Activated CD4-positive, alpha-beta T cell treated with anti-CD3 and anti-CD28 coated beads, Interleukin-2, amount 10 ng/mL, durations not matched to agents 7 days and 5 days (primary cell): ENCODE measurements at regions not wholly inside any gene's neighbourhood (a gene's known extent, or its start where the extent isn't known, plus 50 kb on each side); places are given as distances from the start of the nearest gene placed in this dataset.

Source experiments
- CTCF ChIA-PET: fragments of 350-600 bp; sonication (Branson Sonifier 250); formaldehyde crosslinking; loops from one replicate; lab custom pipeline; 2021; ENCODE audit warnings: antibody characterized with exemption; lab: Charles Lee
- POLR2A ChIA-PET: fragments of 350-600 bp; sonication (Branson Sonifier 250); formaldehyde crosslinking; loops from one replicate; lab custom pipeline; 2021; ENCODE audit warnings: antibody characterized with exemption; lab: Charles Lee
- DNase-seq: peaks from one replicate; pipeline ENCODE4 v3.0.0-alpha.2; 2020
- H3K27ac Mint-ChIP-seq: one replicate; pipeline ENCODE4 v1.8.0; 2021; ENCODE audit warnings: mild to moderate bottlenecking, moderate library complexity, mixed read lengths
- H3K27me3 Mint-ChIP-seq: one replicate; pipeline ENCODE4 v1.8.0; 2021; ENCODE audit warnings: mixed read lengths
- H3K36me3 Mint-ChIP-seq: one replicate; pipeline ENCODE4 v1.8.0; 2021; ENCODE audit warnings: low read depth, mixed read lengths
- H3K4me1 Mint-ChIP-seq: one replicate; pipeline ENCODE4 v1.8.0; 2021; ENCODE audit warnings: mixed read lengths
- H3K4me3 Mint-ChIP-seq: one replicate; pipeline ENCODE4 v1.8.0; 2021; ENCODE audit warnings: mild to moderate bottlenecking, moderate library complexity, mixed read lengths
- H3K9me3 Mint-ChIP-seq: one replicate; pipeline ENCODE4 v1.8.0; 2021; ENCODE audit warnings: mixed read lengths

DNA sequence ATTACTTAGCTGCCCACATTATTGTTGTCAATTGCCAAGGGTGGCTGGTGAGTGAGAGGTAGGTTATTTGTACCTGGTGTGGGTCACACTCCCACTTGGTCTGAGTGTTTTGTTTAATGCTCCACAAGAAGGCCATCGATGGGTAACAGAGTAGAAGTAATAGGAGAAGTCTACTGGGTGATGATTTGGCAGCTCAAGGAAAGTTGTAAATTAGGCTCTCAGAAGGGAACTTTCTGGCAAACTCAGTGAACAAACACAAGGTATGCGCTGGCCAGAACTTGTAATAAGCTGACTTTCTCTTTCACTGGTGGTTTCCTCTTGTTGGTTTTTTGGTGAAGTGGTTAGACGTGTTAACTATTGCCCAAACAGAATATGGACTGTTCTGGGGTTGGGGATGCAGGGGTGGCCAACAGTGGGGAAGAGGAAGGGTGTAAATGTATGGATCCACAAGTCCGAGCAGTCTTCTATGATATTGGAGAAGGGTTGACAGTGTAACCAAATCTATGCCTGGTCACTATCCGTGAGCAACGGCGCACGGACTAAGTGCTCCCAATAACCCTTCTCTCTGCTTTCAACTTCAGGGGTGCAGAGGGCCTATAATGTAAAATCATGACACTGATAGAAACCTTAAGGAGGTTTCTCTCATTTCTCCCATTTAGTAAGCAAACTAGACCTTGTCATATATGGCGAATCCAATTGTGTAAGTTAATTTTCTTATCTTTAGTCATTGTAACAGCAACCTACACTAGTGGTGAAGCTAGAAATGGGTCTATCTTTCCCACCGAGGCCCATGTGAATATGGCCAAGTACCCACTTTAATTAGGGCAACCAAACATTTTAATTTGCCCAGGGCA, 212.8 kb downstream of the PTEN start:
- H3K4me3 Mint-ChIP-seq = no peak overlapping the region
- no peak overlapping the region for H3K27ac Mint-ChIP-seq
- CTCF ChIA-PET = interaction anchor here (0.6 to 1.6 kb wide), 3 partner anchors 11 to 41 kb away, joined by 3 read pairs; no protein-coding TSS in a partner anchor
- POLR2A ChIA-PET = no interaction called here
- H3K4me1 Mint-ChIP-seq = peaks cover 17% of the 10 kb centered on the region
- peaks cover 20% of the 10 kb centered on the region for H3K27me3 Mint-ChIP-seq
- H3K9me3 Mint-ChIP-seq = no peaks in the 10 kb centered on the region
- peaks cover 2% of the 10 kb centered on the region for H3K36me3 Mint-ChIP-seq
- no peak for DNase-seq

DNA sequence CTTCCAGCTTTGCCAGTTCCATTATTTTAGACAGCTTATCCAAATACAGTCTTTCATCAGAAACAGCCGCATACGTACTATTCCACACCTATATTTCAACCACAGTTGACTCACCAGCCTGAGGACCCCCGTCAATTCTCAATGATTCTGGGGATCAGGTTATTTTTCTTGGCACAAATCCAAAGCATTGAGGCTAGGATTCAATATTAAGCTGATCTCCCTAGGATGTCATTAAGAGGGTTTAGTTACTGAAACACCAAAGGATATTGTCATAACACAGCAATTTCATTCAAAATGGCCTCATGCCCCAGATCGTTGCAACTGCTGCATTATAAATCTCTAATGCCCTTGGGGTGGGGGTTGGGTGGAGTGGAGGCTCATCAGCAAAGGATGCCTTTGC, 214.6 kb downstream of the PTEN start:
- Mint-ChIP-seq H3K4me3 (no peak overlapping the region), H3K36me3 (peaks cover 2% of the 10 kb centered on the region)
- POLR2A ChIA-PET = no interaction called here

DNA sequence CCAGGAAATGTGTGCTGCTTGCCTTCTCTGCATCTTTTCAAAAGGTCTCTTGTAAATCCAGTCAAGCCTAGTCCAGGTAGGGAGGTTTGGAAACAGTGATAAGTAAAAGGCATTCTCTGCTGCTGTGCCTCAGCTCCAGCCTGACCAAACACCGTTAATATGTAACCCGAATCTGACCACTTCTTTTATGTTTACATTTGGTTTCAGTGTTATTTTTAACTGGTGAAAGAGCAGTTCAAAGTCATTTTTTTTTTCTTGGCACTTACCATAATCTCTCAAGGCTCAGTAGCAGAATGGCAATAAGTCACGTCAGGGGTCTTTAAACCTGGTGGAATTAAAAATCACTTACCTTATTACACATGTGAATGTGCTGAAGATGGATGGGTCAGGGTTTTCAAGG, 216.8 kb downstream of the PTEN start:
- no peak for DNase-seq
- Mint-ChIP-seq H3K36me3 (no peaks in the 10 kb centered on the region), H3K4me1 (peaks cover 12% of the 10 kb centered on the region), H3K27ac (no peak overlapping the region), H3K27me3 (peaks cover 25% of the 10 kb centered on the region), H3K4me3 (no peak overlapping the region), H3K9me3 (no peaks in the 10 kb centered on the region)
- ChIA-PET POLR2A (no interaction called here), CTCF (no interaction called here)

More for the DNA sequence above, 214.6 kb downstream of the PTEN start:
- Mint-ChIP-seq H3K9me3 (no peaks in the 10 kb centered on the region), H3K4me1 (peaks cover 14% of the 10 kb centered on the region), H3K27me3 (peaks cover 27% of the 10 kb centered on the region), H3K27ac (no peak overlapping the region)
- CTCF ChIA-PET = no interaction called here
- no peak for DNase-seq

GRCh38 chr10:88081457-88082054, 218.1 kb downstream of the PTEN start:
- DNase-seq = no peak
- Mint-ChIP-seq H3K36me3 (no peaks in the 10 kb centered on the region), H3K27me3 (peaks cover 28% of the 10 kb centered on the region), H3K9me3 (no peaks in the 10 kb centered on the region), H3K27ac (no peak overlapping the region), H3K4me3 (no peak overlapping the region), H3K4me1 (peaks cover 3% of the 10 kb centered on the region)
- ChIA-PET POLR2A (no interaction called here), CTCF (interaction anchor here (0.6 to 1.6 kb wide), 2 partner anchors 37 to 1143 kb away, joined by 3 read pairs; no protein-coding TSS in a partner anchor)

- no peak for DNase-seq
- Mint-ChIP-seq H3K4me1 (peaks cover 2% of the 10 kb centered on the region), H3K36me3 (peaks cover 2% of the 10 kb centered on the region), H3K27me3 (peaks cover 32% of the 10 kb centered on the region), H3K27ac (no peak overlapping the region), H3K4me3 (no peak overlapping the region), H3K9me3 (no peaks in the 10 kb centered on the region)
- ChIA-PET POLR2A (no interaction called here), CTCF (interaction anchor here (1.6 kb wide), 1 partner anchor 36 kb away, joined by 3 read pairs; no protein-coding TSS in a partner anchor)
Measured at GRCh38 chr10:88082391-88082790, 219.0 kb downstream of the PTEN start.

DNA sequence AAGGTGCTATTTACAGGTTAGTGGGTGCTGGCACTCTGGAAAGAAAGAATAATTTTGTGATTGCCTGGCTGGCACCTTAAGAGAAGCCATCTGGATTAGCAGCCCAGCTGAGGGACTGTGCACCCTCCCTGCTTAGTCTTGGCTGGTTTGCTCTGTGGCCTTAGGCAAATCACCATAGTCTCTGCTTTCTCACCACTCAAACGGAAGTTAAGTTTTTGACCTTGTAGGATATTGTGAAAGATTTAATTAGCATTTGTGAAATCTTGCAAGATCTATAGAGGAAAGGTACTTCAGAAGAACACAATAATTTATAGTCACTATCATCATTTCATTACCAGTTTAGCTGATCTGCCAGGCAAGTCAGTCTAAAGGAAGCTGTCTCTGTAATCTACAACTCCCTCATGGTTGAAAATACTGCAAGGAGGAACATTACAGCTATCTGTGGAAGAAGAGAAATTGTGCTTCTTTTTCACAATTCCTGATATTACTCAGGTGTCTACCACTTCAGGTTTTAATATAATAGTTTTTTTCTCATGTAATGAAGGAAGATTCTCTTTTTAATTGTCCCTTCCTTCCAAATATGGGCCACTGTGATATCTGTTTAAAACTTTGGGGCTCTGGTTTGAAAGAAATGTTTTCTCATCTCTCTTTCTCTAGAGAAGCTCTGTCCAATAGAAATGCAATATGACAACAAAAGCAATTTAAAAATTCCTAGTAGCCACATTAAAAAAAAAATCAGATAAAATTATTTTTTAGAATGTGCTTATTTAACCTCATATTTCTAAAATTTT, 219.6 kb downstream of the PTEN start:
- peaks cover 33% of the 10 kb centered on the region for H3K27me3 Mint-ChIP-seq
- no peaks in the 10 kb centered on the region for H3K9me3 Mint-ChIP-seq
- H3K4me3 Mint-ChIP-seq = no peak overlapping the region
- ChIA-PET POLR2A (interaction anchor here (0.7 kb wide), 1 partner anchor 70 kb away, joined by 3 read pairs; no protein-coding TSS in a partner anchor), CTCF (no interaction called here)
- DNase-seq = no peak
- no peak overlapping the region for H3K27ac Mint-ChIP-seq
- H3K36me3 Mint-ChIP-seq = peaks cover 2% of the 10 kb centered on the region
- peaks cover 2% of the 10 kb centered on the region for H3K4me1 Mint-ChIP-seq

- ChIA-PET POLR2A (interaction anchor here (0.7 kb wide), 1 partner anchor 70 kb away, joined by 3 read pairs; no protein-coding TSS in a partner anchor), CTCF (no interaction called here)
- no peak overlapping the region for H3K27ac Mint-ChIP-seq
- H3K27me3 Mint-ChIP-seq = peaks cover 36% of the 10 kb centered on the region
- no peaks in the 10 kb centered on the region for H3K9me3 Mint-ChIP-seq
- peaks cover 2% of the 10 kb centered on the region for H3K36me3 Mint-ChIP-seq
- H3K4me3 Mint-ChIP-seq = no peak overlapping the region
- H3K4me1 Mint-ChIP-seq = peaks cover 2% of the 10 kb centered on the region
- no peak for DNase-seq
Measured at GRCh38 chr10:88083597-88083989, 220.2 kb downstream of the PTEN start.

- Mint-ChIP-seq H3K9me3 (peaks cover 8% of the 10 kb centered on the region), H3K36me3 (peaks cover 11% of the 10 kb centered on the region), H3K4me3 (no peak overlapping the region), H3K27ac (no peak overlapping the region), H3K4me1 (peaks cover 19% of the 10 kb centered on the region), H3K27me3 (peaks cover 35% of the 10 kb centered on the region)
- CTCF ChIA-PET = no interaction called here
- POLR2A ChIA-PET = no interaction called here
- no peak for DNase-seq
Measured at GRCh38 chr10:88086187-88086960, 222.9 kb downstream of the PTEN start.

DNA sequence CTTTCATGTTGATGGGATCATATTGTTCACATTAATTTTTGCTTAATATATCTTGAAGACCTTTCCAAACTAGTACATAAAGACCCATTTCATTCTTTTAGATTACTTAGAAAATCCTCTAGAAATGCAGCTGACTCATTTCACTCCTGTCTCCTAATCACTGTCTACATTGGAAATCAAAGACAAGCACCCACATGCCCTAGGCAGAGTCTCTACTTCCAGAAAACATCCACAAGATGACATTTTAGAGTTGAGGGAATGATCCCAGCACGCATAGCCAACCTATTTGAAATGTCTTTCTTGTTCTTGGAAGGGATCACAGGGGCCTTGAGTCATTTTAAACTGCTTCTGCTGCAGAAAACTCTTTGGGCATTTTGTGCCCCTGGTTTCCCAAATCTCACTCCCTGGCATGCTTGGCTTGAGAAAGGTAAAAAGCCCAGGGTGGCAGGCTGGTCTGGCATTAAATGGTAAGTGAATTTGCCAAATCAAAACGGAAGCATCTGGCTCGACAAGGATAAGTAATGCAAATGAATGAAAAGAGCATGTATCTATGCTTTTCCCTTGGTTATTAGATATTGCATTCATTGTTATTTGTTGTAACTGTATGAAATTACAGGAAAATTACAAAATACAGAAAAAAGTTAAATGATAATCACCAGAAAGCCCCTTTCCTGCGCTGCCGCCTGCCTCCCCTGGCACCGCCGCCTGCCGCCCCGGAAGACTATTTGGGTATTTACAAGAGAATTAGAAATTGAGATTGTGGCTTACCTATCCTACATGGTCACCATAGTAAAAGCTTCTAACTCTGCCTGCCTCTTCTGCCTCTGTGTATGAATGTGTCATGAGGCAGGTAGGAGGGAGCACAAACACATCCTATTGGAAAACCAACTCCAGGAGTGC, 225.3 kb downstream of the PTEN start:
- Mint-ChIP-seq H3K27me3 (peaks cover 32% of the 10 kb centered on the region), H3K4me3 (no peak overlapping the region), H3K36me3 (peaks cover 18% of the 10 kb centered on the region), H3K4me1 (peaks cover 38% of the 10 kb centered on the region), H3K27ac (no peak overlapping the region), H3K9me3 (peaks cover 8% of the 10 kb centered on the region)
- ChIA-PET CTCF (interaction anchor here (0.7 kb wide), 1 partner anchor 1145 kb away, joined by 3 read pairs; no protein-coding TSS in a partner anchor), POLR2A (interaction anchor here (0.5 kb wide), 1 partner anchor 226 kb away, joined by 3 read pairs; no protein-coding TSS in a partner anchor)
- DNase-seq = no peak

- no peak overlapping the region for H3K27ac Mint-ChIP-seq
- H3K4me3 Mint-ChIP-seq = no peak overlapping the region
- peaks cover 8% of the 10 kb centered on the region for H3K9me3 Mint-ChIP-seq
- peaks cover 35% of the 10 kb centered on the region for H3K27me3 Mint-ChIP-seq
- ChIA-PET CTCF (interaction anchor here (0.5 to 0.7 kb wide), 2 partner anchors 11 to 48 kb away, joined by 3 to 4 read pairs; no protein-coding TSS in a partner anchor), POLR2A (interaction anchor here (0.5 kb wide), 1 partner anchor 227 kb away, joined by 3 read pairs; no protein-coding TSS in a partner anchor)
- DNase-seq = no peak
- H3K4me1 Mint-ChIP-seq = peaks cover 38% of the 10 kb centered on the region
- peaks cover 18% of the 10 kb centered on the region for H3K36me3 Mint-ChIP-seq
Measured at GRCh38 chr10:88089498-88089897, 226.1 kb downstream of the PTEN start.
